GM10248 (cell line): ENCODE measurements at regions not wholly inside any gene's neighbourhood (a gene's known extent, or its start where the extent isn't known, plus 50 kb on each side); places are given as distances from the start of the nearest gene placed in this dataset.

Experiments
- CTCF ChIA-PET: fragments of 300-600 bp; sonication (Branson Sonifier 250); formaldehyde crosslinking; extraction: SDS; loops from one replicate; lab custom pipeline; 2021; ENCODE audit warnings: antibody characterized with exemption; lab: Yijun Ruan, JAX
- POLR2A ChIA-PET: fragments of 350-650 bp; sonication (Branson Sonifier 250); formaldehyde crosslinking; extraction: SDS; loops from one replicate; lab custom pipeline; 2020; ENCODE audit warnings: antibody characterized with exemption; lab: Yijun Ruan, JAX
- DNase-seq: peaks from one replicate; pipeline ENCODE4 v3.0.0; 2012; ENCODE audit errors: extremely low spot score
- TF ChIP-seq, protein P1 (sequence below): IDR thresholded peaks from 2 replicates; pipeline ENCODE4 v1.5.1; 2012; ENCODE audit warnings: mild to moderate bottlenecking, low read depth; ENCODE audit errors: extremely low read depth, missing control alignments, control extremely low read depth

DNA sequence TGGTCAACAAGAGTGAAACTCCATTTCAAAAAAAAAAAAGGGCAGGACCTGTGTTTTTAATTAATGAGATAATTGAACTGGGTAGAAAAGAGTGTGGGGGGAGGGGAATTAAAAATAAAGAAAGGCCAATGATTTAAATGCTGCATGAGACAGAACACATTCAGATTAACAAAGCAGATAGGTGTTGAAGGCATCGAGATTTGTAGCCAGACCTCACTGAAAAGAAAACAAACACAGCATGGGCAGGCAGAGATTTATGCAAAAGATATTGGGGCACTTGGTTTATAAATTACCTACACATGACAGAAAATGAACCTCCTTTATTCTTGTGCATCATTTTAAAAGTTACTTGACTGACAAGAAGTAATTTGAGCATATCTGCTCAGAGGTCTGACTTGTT is 354.0 kb upstream of the API5 start:
- POLR2A ChIA-PET, result no interaction called here
- CTCF ChIA-PET, result no interaction called here
- no peak for DNase-seq
- TF ChIP-seq, protein P1, sequence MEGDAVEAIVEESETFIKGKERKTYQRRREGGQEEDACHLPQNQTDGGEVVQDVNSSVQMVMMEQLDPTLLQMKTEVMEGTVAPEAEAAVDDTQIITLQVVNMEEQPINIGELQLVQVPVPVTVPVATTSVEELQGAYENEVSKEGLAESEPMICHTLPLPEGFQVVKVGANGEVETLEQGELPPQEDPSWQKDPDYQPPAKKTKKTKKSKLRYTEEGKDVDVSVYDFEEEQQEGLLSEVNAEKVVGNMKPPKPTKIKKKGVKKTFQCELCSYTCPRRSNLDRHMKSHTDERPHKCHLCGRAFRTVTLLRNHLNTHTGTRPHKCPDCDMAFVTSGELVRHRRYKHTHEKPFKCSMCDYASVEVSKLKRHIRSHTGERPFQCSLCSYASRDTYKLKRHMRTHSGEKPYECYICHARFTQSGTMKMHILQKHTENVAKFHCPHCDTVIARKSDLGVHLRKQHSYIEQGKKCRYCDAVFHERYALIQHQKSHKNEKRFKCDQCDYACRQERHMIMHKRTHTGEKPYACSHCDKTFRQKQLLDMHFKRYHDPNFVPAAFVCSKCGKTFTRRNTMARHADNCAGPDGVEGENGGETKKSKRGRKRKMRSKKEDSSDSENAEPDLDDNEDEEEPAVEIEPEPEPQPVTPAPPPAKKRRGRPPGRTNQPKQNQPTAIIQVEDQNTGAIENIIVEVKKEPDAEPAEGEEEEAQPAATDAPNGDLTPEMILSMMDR, result no peak

DNA sequence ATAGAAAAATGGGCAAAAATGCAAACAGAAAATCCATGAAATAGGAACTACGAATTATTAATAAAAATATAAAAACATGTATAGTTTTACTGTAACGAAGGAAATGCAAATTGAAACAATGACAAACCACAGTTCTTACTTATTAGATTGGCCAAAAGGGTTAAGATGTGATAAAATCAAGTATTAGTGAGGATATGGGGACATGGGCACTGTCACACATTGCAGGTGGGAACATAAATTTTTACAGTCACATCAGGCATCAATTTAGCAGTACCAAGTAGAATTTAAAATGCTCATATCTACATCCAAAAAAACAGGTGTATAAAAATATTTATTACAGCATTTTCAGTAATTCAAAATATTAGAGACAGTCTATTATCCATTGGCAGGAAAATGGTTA is 353.2 kb upstream of the API5 start:
- ChIA-PET CTCF (no interaction called here), POLR2A (no interaction called here)
- DNase-seq, result no peak
- TF ChIP-seq, protein P1, result no peak

DNA sequence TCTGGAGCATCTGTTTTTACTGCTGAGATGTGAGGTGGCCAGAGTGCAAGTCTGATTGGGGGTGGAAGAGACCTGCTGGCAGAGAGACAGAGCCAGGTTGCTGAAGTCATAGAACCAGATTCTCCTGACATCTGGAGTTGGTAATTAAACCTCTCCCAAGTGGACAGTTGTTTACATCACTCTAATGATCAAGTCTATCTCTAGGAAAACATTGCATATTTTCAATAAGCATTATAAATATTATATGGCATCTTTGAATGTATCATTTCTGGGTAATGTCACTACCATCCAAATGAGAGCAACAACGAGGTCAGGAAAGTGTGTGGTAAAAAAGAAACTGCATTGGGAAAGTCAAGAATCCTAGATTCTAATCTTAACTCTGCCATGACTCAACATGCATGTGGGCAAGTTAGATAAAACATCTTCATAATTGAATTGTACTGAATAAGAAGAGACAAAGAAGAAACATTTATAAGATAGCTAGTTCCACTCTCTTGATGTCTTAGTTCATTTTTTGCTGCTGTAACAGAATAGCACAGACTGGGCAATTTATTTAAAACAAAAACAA is 351.2 kb upstream of the API5 start:
- DNase-seq, result no peak
- POLR2A ChIA-PET, result no interaction called here
- TF ChIP-seq, protein P1, result no peak
- CTCF ChIA-PET, result interaction anchor here (1.0 kb wide), 1 partner anchor 10 kb away, joined by 4 read pairs; no protein-coding TSS in a partner anchor

DNA sequence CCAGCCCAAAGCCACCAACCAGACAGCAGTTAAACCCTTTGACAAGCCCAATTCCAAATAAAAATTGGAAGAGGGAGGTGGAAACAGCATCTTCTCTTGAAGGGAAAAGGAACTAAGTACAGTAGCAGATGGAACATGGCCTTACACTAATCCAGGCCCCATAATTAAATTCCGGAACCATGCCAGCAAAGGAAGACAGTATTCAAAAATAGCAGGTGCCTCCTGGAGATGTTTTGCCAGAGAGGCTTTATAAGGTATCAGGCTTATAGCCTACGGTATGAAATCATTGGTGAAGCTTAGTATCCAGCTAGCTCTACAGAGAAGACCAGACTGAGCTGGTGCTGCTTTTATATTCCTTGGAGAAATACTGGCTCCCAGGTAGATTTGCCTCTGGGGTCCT is 344.1 kb upstream of the API5 start:
- TF ChIP-seq, protein P1, result no peak
- no peak for DNase-seq
- ChIA-PET CTCF (no interaction called here), POLR2A (no interaction called here)

DNA sequence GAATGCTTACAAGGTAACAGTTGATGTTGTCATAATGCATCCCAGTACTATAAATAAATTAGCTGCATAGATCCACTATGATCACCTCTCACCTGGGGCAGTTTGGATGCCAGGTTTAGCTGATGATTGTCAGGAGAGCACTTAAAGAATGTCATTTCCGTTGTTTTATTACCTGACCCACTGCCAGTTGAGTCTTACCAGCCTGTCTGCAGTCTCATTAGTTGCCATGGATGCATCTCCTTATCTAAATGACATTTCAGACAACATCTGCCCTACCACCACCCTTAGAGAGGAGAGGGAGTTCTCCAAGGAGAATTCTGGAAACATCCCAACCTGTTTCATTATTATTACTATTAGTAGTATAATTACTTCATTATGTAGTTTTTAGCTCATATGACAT is 339.1 kb upstream of the API5 start:
- ChIA-PET CTCF (no interaction called here), POLR2A (no interaction called here)
- no peak for DNase-seq
- TF ChIP-seq, protein P1, result no peak

DNA sequence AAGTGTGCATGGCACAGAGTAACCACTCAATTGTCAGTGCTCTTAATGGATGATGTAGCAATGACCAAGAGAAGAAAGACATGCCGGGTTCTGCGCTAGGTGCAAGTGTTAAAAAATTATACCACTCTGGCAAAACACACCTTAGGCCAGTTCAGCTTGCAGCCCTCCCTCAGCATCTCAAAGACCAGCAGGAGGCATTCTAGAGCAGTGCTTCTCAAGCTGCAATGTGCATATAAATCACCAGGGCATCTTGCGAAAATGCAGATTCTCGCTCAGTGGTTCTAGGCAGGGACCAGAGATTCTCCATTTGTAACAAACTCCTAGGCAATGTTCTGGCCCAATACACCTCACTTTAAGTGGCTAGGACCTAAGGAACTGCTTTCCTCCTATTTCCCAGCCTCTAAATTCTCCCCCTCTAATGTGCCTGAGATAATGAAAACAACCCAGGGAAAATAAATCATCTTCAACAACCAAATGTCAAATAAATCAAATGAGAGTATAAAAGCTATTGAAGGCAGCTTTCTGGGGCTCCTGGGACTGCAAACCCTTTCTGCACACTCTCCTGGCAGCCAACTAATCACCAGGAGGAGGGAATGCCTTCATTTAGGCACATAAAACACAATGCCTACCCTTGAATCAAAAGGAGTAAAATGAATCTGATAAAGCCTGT is 337.2 kb upstream of the API5 start:
- no peak for DNase-seq
- CTCF ChIA-PET, result interaction anchor here (1.2 kb wide), 1 partner anchor 24 kb away, joined by 4 read pairs; no protein-coding TSS in a partner anchor
- POLR2A ChIA-PET, result no interaction called here

More for the DNA sequence above, 337.2 kb upstream of the API5 start:
- TF ChIP-seq, protein P1, result no peak
